ENCODE measurements at regions not wholly inside any gene's neighbourhood (a gene's known extent, or its start where the extent isn't known, plus 50 kb on each side); places are given as distances from the start of the nearest gene placed in this dataset.
"Not testable (repeated sequence)": the region's sequence is repeated elsewhere in the genome, so short reads cannot be mapped to it uniquely, and the experiment has no call there.

DNA sequence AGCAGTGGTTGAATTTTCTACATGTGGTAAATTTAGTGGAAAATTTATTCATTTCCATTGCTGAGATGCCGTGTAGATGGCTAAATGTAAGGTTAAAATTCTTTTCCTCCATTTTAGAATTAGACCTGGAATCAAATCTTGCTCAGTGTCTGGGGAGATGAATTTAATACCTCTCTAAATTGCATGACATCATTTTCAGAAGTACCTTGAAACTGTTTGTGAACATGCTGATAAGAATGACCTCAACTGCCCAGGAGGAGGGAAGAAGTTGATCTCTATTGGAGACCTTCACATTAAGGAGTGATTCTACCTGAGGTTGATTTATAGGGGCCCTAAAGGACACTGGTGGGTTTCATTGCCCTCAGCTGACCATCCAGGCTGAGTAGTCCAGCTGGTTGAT lies 116.7 kb upstream of the EGFLAM start:
- H3K9me3 Mint-ChIP-seq (ENCODE audit: low read depth) = no peaks in the 10 kb centered on the region
- DNase-seq (ENCODE audit: low spot score, unreplicated experiment) = no peak

DNA sequence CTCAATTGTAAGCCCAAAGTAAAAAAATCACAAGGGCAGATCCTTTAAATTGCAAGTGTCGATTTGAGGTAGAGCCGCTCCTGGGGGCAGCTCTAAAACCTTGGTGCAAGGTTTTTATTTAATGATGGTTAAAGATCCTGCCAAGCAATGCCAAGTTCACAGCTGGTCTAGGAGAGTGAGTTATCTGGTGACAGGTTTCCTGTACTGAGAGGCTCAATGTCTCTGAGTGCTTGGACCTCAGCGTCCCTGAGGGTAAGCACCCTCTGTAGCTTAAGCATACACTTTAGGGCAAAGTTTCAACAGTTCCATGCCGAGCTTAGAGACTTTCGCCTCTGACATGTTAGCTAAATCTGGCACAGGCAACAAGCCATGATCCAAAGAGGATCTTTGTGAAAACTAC lies 119.8 kb upstream of the EGFLAM start:
- no peak overlapping the region for H3K27ac Mint-ChIP-seq

More for the DNA sequence above, 116.7 kb upstream of the EGFLAM start:
- Mint-ChIP-seq H3K4me3 (ENCODE audit: low read depth) (no peak overlapping the region), H3K27me3 (peaks cover 4% of the 10 kb centered on the region), H3K27ac (no peak overlapping the region), H3K36me3 (ENCODE audit: insufficient read depth) (no peaks in the 10 kb centered on the region), H3K4me1 (ENCODE audit: low read depth) (no peaks in the 10 kb centered on the region)
- TF ChIP-seq, protein P1, sequence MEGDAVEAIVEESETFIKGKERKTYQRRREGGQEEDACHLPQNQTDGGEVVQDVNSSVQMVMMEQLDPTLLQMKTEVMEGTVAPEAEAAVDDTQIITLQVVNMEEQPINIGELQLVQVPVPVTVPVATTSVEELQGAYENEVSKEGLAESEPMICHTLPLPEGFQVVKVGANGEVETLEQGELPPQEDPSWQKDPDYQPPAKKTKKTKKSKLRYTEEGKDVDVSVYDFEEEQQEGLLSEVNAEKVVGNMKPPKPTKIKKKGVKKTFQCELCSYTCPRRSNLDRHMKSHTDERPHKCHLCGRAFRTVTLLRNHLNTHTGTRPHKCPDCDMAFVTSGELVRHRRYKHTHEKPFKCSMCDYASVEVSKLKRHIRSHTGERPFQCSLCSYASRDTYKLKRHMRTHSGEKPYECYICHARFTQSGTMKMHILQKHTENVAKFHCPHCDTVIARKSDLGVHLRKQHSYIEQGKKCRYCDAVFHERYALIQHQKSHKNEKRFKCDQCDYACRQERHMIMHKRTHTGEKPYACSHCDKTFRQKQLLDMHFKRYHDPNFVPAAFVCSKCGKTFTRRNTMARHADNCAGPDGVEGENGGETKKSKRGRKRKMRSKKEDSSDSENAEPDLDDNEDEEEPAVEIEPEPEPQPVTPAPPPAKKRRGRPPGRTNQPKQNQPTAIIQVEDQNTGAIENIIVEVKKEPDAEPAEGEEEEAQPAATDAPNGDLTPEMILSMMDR (IDR thresholded peaks at IDR 0.05; ENCODE audit: unreplicated experiment) = no peak

DNA sequence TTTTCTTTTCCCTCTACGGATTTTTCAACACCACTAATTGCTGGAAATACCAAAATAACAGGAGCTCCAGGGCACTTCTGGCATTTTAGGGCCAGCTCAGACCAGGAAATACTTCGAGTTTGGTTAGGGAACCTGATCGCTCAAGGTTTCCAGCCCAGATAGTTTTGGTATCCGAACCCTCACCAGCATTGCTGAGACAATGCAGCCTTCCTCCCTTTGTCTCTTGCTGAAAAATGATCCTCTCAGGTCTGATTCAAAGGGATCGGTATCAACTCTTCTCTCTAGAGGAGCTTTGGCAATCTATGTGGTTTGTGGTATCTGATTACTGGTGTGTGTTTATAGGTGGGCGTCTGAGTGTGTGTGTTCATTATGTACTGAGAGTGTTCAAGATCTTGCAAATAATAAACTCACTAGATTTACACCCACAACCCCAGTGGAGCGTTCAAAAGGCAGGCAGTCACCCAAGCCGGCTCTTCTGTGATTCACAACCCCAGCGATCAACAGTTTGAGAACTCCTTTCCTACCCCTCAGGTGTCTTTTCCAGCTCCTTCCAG lies 122.8 kb upstream of the EGFLAM start:
- Mint-ChIP-seq H3K4me1 (ENCODE audit: low read depth) (no peaks in the 10 kb centered on the region), H3K27me3 (peaks cover 8% of the 10 kb centered on the region), H3K36me3 (ENCODE audit: insufficient read depth) (no peaks in the 10 kb centered on the region), H3K9me3 (ENCODE audit: low read depth) (no peaks in the 10 kb centered on the region), H3K4me3 (ENCODE audit: low read depth) (no peak overlapping the region), H3K27ac (no peak overlapping the region)
- TF ChIP-seq, protein P1 (IDR thresholded peaks at IDR 0.05; ENCODE audit: unreplicated experiment) = no peak
- no peak for DNase-seq (ENCODE audit: low spot score, unreplicated experiment)

More for the DNA sequence above, 119.8 kb upstream of the EGFLAM start:
- TF ChIP-seq, protein P1 (IDR thresholded peaks at IDR 0.05; ENCODE audit: unreplicated experiment) = no peak
- H3K4me3 Mint-ChIP-seq (ENCODE audit: low read depth) = no peak overlapping the region
- no peaks in the 10 kb centered on the region for H3K36me3 Mint-ChIP-seq (ENCODE audit: insufficient read depth)
- peaks cover 8% of the 10 kb centered on the region for H3K27me3 Mint-ChIP-seq
- no peak for DNase-seq (ENCODE audit: low spot score, unreplicated experiment)
- no peaks in the 10 kb centered on the region for H3K9me3 Mint-ChIP-seq (ENCODE audit: low read depth)
- no peaks in the 10 kb centered on the region for H3K4me1 Mint-ChIP-seq (ENCODE audit: low read depth)

DNA sequence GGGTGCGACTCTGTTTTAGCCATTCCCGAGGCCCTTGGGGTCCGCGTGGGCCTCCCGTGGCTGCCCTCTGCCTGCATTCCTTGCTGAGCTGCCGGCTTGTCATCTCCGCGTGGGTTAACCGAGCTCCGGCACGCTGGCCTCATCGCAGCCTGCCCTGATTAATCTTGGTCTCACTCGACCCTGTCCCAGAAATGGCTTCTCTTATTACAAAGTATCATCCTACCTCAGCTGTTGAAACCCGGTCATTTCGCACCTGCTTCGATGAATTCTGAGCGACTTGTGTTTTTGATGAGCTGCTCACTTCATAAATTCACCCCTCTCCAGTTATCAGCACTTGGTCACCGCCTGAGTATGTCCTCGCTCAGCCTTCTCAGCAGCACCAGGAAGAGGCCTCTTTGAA lies 123.5 kb upstream of the EGFLAM start:
- Mint-ChIP-seq H3K4me1 (ENCODE audit: low read depth) (no peaks in the 10 kb centered on the region), H3K27ac (no peak overlapping the region), H3K9me3 (ENCODE audit: low read depth) (no peaks in the 10 kb centered on the region), H3K36me3 (ENCODE audit: insufficient read depth) (no peaks in the 10 kb centered on the region), H3K27me3 (peaks cover 5% of the 10 kb centered on the region), H3K4me3 (ENCODE audit: low read depth) (no peak overlapping the region)
- TF ChIP-seq, protein P1 (IDR thresholded peaks at IDR 0.05; ENCODE audit: unreplicated experiment) = no peak
- no peak for DNase-seq (ENCODE audit: low spot score, unreplicated experiment)

DNA sequence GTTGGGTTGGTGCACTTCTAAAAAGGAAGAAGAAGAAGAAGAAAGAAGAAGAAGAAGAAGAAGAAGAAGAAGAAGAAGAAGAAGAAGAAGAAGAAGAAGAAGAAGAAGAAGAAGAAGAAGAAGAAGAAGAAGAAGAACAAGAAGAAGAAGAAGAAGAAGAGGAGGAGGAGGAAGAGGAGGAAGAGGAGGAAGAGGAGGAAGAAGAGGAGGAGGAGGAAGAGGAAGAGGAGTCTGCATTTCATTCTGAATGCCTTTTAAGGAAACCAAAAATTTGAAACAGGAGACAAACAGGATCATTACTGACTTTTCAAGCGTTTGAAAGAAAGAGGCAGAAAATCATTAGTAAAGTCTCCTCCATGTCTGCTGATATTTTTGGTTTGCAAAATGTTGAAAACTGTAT lies 124.1 kb upstream of the EGFLAM start:
- not testable (repeated sequence) for H3K4me3 Mint-ChIP-seq (ENCODE audit: low read depth); H3K27ac Mint-ChIP-seq; H3K36me3 Mint-ChIP-seq (ENCODE audit: insufficient read depth); H3K9me3 Mint-ChIP-seq (ENCODE audit: low read depth); H3K27me3 Mint-ChIP-seq; DNase-seq (ENCODE audit: low spot score, unreplicated experiment); H3K4me1 Mint-ChIP-seq (ENCODE audit: low read depth)

DNA sequence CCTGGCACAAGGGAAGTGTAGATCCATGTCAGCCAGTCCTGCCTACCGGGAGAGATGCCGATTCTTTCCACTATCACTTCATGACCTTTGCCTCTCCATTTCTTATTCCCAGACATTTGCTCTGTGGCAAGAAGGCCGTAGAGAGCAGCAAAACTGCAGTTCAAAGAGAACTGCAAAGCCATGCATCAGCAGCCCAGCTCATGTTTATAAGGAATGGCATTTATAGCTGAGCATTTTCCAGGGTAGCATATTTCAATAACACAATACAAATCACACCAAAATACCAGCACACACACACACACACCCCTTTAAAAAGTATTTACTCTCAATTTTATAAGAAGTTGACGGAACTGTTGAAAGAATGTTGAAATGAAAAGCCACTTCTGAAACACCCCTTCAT lies 126.7 kb upstream of the EGFLAM start:
- H3K4me3 Mint-ChIP-seq (ENCODE audit: low read depth) = no peak overlapping the region
- no peak for DNase-seq (ENCODE audit: low spot score, unreplicated experiment)
- H3K36me3 Mint-ChIP-seq (ENCODE audit: insufficient read depth) = no peaks in the 10 kb centered on the region
- H3K27me3 Mint-ChIP-seq = peaks cover 4% of the 10 kb centered on the region
- no peaks in the 10 kb centered on the region for H3K9me3 Mint-ChIP-seq (ENCODE audit: low read depth)
- H3K4me1 Mint-ChIP-seq (ENCODE audit: low read depth) = no peaks in the 10 kb centered on the region
- TF ChIP-seq, protein P1 (IDR thresholded peaks at IDR 0.05; ENCODE audit: unreplicated experiment) = no peak
- H3K27ac Mint-ChIP-seq = no peak overlapping the region

All from progenitor cell of endocrine pancreas (in vitro differentiated cells).